Fibroblast of skin of back (primary cell): ENCODE measurements at regions not wholly inside any gene's neighbourhood (a gene's known extent, or its start where the extent isn't known, plus 50 kb on each side); places are given as distances from the start of the nearest gene placed in this dataset.
"Not testable (repeated sequence)": the region's sequence is repeated elsewhere in the genome, so short reads cannot be mapped to it uniquely, and the experiment has no call there.

Source experiments
- DNase-seq: peaks from one replicate; pipeline ENCODE4 v3.0.0-alpha.2; 2013

DNA sequence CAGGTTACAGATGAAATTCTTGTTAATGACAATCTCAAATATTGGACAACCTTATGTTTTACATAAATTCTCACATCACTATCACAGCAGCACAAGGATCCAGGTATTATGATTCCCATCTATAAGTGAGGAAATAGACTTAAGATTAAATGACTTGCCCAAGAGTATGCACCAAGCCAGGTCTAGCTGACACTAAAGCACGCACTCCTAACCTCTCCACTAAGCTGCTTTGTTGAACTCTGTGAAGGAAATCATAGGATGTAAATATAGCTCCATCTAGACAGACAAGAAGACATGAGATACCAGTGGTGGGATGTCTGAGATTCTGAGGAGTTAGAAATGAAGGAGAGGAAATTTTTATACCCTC lies 87.9 kb downstream of the PHLDA1 start:
- no peak for DNase-seq

DNA sequence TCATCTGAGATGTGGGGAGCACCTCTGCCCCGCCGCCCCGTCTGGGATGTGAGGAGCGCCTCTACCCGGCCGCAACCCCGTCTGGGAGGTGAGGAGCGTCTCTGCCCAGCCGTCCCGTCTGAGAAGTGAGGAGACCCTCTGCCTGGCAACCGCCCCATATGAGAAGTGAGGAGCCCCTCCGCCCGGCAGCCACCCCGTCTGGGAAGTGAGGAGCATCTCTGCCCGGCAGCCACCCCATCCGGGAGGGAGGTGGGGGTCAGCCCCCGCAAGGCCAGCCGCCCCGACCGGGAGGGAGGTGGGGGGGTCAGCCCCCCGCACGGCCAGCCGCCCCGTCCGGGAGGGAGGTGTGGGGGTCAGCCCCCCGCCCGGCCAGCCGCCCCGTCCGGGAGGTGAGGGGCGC lies 89.9 kb downstream of the PHLDA1 start:
- not testable (repeated sequence) for DNase-seq

DNA sequence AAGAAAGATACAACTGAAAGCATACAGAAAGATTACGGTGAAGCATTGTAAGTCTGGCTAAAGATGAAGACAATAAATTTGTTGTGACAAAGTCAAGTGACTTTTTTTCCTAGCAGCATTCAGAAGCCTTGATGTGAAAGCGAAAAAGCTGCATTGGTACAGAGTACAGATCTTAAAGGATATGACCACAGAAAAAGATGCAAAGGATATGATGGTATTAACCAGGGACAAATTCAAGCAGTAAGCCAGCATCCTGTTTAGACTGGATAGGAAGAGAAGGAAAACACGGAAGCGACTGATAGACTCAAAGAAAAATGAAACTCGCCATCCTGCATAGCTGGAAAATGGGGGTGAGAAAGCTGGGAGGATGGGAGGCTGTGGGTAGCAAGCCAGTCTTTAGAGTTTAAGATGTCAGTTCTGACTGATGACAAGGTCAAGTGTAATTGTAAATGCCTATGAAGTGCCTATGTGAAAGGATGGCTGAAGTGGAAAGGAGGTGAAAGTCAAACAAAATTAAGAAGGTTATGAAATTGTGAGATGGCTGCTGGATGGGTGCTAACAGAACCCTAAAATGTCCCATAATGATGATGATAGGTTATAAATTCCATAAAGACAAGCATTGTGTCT lies 92.4 kb downstream of the PHLDA1 start:
- no peak for DNase-seq

DNA sequence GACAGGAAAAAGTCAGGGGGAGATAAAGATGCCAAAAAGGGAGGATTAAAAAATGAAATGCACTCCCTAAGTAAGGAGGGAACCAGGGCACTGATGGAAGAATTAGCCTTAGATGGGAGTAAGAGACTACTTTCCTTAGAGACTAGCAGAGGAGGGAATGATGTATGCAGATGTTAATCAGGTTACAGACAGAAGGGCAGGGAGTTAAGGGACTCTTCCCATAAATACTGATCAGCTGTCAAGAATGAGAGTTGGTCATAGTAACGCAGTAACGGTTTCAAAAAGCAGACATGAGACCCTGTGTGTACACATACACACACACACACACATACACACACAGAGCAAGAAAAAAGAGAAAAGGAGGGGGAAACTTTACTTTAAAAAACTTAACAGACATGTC lies 93.4 kb downstream of the PHLDA1 start:
- no peak for DNase-seq

DNA sequence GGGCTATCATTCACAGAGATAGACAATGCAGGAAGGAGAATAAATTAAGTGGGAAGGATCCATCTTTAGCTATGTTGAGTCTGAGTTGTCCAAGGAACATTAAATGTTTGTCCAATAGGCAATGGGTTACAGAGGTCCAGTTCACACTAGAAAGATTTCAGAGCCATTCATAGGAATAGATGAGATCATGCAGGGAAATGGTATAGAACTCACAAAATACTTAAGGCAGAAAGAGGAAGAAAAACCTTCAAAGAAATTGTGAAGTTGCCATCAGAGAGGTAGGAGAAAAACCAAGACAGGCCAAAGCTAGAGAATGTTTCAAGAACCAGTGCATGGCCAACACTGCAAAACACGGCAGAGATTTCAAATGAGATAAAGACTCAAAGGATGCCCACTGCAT lies 94.1 kb downstream of the PHLDA1 start:
- DNase-seq: no peak

DNA sequence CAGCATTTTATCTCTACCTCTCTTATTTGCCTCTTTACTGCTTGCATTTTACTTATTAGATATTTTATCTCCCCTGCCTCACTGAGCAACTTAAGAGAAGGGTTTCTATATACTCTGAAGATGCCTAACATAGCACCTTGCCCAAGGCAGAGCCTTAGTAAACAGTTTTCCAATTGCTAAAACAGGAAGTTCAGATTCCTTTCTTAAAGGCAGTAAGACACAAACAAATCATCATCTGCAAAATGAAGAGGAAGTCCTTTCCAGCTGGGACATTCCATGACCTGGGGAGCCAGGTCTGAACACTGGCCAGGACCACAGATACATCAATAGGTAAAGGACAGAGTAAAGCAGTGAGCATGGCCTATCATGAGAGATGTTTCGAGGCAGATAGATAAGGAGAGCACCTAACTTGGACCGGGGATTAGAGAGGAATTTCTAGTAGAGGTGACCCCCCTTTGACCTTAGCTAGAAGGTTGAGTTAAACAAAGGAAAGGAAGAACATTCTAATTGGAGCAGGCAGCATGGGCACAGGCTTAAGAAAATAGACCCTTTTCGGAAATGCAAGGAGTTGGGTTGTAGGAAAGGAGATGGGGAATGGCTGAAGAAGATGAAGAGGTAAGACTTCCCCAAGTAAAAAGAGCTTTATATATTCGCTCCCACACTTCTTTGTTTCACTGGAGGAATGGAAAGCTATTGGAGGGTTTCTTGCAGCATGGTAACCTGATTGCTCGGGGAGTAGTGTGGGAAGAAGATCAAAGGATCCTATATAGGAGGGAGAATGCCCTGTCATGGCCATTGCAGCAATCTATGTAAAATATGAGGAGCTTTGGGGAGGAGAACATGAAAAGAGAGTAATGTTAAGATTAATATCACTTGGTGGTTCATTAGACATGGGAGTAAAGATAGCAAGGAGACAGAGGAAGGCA lies 94.8 kb downstream of the PHLDA1 start:
- no peak for DNase-seq

DNA sequence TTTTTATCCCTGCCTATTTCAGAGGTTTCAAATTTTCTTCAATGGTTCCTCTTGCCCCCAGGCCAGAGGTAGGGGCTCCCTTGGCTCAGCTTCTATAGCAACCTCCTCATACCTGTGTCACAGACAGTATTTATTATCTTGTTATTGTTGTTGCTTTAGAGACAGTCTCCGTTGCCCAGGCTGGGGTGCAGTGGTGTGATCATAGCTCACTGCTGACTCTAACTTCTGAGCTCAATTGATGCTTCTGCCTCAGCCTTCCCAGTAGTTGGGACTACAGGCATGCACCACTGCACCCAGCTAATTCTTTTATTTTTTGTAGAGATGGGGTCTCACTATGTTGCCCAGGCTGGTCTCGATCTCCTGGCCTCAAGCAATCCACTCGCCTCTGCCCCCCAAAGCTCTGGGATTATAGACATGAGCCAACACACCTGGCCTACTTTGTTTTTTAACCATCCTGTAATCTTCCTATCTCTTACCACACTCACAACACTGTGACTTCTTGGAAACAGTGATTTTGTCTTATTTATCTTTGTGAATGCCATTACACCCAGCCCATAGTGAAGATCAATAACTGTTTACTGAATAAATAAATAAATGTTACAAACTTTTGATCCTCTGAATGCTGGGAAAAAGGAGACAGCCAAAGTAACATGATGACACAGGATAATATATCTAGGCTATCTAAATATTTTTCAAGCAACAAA lies 95.9 kb downstream of the PHLDA1 start:
- DNase-seq: no peak

DNA sequence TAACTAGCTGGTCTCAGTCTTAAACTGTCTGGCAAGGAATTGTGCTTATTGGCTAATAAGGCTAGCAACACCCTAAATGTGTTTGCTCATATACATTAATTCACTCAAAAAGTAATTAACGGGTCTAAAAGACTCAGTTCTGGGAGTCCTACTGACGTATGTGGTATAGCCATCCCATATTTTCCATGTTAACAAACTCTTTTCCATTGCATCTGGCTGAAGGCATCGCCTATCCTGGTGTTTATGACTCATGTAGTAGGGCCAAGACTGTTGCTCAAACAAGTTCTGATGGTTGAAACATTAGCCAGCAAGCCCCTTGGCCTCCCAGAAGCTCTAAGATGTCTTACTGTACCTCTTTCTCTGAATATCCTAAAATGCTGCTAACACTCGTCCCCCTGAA lies 98.5 kb downstream of the PHLDA1 start:
- DNase-seq: peak; percentile 74

DNA sequence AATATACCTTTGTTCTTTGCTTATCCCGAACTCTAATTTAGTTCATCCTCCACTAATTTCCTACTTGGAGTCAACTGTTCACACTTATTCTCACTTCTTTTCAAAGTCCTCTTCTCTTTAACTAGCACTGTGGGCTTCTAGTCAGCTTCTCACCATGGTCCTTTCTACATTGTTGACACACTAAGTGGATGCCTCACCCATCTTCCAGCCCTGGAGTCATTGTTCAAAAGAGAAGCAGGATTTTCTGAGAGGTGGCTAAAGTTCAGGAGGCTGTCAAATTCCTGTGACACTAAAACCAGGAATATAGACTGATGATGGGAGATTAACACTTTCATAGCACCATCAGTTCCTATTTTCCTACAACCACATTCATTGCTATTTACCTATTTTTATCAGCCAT lies 99.3 kb downstream of the PHLDA1 start:
- no peak for DNase-seq

DNA sequence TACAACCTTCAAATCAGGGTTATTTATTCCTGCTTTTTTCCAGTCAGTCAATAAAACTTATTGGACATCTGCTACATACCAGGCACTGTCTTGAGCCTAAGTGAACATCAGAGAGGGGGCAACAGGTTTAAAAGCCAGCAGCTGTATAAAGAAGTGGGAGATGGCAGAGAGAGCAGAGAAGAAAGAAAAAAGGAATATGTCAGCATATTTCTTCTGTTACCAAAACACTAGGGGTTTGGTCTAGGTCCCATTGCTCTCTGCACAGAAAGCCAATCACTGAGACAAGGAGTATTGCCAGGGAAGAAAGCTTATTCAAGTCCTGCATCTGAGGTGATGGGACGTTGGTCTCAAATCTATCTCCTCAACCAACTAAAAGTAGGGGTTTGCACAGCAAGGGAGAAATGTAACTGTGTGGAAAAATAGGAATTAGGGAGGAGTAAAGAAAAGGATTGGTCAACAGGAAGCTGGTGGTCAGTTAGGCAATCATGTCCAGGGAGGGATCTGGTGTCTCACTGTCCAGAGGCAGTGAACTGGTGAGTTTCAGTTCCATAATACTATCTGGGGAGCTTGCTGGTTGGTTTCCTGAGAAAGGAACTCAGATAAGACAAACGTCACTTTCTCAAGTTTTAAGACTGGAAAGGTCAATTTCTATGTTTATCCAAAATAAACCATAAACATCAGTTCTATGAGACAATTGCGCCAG lies 107.5 kb downstream of the PHLDA1 start:
- DNase-seq: no peak

DNA sequence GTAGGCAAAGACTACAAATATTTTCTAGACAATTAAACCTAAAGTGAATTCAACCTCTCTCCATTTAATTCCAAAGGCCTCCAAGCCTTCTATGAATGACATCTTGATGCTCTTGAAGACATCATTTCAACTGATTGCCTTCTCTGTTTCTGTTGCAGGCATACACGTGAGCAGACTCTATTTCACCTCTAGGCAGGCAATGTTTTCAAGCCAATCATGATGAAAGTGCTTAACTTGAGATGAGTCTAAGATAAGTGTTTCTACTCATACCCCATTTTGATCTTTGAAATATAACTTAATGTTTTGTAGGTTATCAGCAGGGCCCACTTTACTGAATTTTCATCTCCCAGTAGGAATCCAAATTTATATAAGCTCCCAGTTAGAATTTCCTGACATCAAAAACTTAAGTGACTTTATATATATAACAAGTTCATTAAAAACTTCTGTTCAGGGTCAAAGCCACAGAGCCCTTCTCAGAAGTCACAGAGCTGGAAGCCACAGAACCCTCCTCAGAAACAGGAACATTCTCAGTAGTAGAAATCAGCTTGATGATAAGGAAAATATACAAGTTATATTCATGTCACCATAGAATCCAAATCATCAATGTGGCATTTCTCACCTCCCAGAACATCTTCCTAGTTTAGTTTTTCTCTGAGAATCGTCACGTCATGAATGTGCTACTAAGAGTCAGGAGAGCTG lies 108.5 kb downstream of the PHLDA1 start:
- no peak for DNase-seq

DNA sequence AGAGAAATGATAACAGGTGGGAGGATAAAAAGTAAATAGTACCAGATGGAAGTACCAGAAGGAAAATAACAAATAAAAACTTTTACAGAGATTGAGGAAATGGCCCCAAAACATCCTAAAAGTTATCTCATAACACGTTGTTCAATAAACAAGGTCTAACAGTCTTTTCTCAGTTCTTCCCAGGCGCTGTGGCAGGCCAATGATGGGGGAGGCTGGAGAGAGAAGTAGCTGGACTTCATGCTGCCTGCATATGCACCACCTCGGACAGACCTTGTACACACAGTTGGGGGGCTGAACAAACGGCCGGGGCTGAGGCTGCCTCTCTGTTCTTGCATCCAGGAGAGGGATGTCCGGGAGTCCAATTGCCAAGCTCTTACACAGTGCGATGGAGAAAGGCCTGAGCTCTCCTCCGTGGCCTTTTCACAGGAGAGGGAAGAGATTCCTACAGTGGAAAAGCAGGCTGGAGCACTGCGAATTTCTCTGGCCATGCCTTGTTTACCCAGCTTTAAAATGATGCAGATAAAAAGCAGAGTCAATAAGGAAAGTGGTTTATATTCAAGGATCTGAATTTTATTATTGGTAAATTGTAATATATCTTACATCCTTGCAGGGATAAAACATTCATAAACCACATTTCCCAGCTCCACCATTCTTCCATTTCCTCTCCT lies 109.8 kb downstream of the PHLDA1 start:
- DNase-seq: no peak

DNA sequence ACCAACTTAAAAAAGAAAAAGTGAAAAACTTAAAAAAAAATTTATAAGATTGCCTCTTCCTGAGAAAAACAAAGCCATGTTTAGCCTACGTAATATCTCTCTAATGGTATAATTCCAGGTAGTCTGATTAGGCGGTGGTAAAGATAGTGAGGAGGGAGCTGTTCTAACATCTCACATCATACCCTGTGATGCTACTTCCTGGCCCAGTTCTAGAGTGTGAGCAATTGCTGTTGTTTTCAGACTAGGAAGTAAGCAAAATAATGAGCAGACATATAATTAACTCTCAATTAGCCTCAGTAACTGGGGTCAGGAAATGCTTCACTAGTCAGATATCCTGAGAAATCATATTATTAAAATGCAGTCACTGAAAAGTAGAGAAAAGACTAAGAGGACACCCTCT lies 113.9 kb downstream of the PHLDA1 start:
- no peak for DNase-seq

DNA sequence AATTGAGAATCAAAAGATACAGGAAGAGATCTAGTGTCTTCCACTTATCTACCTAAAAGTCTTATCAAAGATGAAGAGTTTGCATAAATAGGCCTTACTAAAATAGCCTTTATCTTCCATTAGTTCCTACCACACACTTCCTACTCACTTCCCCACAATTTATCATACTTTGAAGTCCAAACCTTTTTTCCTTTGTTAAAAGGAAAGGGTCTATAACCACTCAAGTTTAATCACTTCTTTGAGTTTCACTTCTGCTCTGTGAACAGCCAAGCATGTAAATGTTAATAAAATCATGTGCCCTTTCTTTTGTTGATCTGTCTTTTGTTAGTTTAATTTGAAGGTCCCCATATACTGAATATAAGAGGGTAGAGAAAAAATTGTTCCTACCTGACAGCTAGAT lies 114.5 kb downstream of the PHLDA1 start:
- no peak for DNase-seq

DNA sequence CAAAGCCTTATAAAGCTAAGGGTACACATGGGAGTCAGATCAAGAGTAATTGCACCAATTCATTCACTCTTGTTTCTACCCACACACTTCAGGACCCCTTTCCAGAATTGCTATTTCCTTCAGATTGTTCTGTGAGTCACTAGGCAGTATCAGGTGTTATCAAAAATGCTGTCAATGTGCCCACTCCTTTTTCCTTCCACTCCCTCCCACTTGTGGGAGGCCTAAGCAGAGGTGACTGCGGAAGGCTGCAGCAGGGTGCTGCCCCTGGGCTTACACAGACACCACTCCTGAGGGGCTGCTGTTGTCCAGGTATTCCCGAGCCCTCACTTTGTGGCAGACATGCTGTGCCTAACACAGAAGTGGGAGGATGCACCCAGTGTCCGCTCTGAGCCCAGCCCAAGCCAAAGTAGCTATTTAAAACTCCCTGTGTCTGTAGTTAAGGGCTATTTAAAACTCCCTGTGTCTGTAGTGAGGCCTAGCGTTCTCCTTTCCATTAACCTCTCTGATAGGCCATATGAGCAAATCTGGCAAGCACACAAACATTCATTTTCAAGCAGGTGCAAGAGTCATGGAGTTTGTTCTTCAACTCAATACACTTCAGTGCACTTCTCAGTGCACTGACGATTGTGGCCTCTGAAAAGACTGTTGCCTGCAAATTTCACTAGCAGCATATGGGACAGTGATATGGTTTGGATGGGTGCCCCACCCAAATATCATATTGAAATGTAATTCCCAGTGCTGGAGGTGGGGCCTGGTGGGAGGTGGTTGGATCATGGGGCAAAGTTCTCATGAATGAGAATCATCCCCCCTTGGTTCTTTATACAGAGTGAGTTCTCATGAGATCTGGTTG lies 117.8 kb downstream of the PHLDA1 start:
- no peak for DNase-seq

DNA sequence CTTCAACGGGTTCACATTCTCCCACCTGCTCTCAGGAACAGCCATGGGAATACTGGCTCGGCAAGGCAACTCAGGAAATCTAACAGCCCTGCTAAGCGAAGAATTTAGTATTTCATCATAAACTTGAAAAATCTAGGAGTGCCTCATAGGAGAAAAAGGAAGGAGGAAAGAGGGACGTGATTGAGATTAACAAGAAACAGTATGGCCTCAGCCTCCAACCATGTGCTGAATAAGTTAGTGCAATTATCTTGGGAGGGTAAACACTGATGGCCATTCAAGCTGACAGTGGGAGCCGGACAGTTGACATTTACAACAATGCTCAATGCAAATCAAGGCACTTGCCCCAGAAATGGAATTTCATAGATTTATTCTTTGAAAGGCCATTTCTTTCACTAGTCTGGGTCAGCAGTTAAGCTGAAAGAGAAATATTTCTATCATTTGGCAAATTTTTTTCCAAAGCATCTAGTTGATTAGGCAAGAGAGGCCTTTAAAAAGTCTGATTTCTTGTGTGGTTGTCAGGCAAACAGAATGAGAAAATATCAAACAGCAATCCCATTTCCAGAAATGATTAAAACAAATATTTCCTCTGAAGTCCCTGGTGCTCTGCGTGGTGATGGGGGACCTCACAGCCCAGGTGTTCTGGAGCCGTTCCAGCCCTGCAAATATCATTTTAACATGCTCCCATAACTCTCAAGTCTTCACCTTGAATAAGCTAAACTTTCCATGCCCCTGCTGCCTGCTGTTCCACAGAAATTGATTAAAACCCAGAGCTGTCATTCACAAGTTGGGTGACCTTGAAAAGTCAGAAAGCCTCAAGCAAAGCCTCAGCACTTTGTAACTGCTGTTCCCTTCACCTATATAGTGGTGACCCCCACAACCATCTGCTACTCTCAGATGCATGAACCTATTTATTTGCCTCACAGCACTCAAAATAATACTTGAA lies 121.6 kb downstream of the PHLDA1 start:
- DNase-seq: no peak

DNA sequence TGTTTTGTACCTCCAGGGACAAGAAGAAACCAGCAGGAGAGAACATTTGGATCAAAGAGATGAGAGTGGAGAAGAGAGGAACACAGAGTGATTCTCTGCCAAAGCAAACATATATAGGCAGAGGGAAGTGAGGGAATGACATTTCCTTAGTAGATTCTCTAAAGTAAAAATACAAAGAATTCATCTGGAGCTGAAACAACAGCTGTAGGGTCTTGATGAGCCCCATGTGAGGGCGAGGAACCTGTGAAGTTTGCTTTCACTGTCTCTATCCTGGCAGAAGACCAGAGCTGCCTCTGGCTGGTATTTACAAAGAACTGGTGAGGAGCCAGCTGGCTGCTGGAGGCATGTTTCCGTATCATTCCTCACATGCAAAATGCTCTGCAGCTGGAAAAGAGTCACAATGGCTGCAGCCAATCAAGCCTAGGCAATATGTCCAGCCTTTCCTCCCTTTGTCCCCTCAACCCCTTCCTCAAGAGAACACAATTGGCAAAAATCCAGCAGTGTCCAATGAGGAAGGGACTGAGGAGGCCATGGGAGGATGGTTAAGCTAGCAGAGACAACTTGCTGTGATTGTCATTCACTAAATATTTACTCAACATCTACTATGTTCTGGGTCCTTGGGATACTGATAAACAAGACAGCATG lies 122.5 kb downstream of the PHLDA1 start:
- peak; percentile 72 for DNase-seq

DNA sequence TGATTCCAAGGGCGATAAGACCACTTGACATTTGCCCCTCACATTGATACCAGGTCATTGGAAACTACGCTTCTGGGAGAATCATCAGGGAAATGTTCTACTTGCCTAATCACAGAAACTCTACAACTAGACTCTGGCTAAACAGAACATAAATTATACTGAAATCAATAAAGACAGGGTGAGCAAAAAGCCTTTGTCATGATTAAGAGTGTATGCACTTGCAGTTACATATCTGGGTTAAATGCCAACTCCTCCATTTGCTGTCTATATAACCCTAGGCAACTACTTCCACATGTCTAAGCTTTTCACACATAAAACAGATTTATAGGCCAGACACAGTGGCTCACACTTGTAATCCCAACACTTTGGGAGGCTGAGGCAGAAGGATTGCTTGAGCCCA lies 125.7 kb downstream of the PHLDA1 start:
- no peak for DNase-seq

DNA sequence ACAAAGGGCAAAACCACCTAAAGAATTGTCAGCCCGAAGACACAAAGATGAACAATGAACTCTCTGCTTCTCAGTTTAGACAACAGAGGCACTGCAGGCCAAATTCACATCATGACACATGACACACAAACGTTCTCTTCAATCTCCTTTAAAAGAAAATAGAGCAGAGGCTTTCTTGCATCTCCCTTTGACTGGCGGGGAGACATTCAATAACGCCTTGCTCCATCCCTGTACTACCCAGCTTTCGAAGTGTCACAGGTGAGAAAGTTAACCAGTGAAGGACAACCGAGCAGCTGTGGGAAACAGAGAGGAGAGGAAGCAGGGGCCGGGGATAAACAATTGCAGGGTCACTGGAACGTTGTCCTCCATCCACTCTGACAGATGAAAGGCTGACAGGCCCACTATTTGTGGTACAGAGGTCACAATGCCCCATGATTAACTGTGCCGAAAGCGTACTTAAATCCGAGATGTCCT lies 130.8 kb downstream of the PHLDA1 start:
- no peak for DNase-seq
